ENCODE measurements at regions not wholly inside any gene's neighbourhood (a gene's known extent, or its start where the extent isn't known, plus 50 kb on each side); places are given as distances from the start of the nearest gene placed in this dataset.

DNA sequence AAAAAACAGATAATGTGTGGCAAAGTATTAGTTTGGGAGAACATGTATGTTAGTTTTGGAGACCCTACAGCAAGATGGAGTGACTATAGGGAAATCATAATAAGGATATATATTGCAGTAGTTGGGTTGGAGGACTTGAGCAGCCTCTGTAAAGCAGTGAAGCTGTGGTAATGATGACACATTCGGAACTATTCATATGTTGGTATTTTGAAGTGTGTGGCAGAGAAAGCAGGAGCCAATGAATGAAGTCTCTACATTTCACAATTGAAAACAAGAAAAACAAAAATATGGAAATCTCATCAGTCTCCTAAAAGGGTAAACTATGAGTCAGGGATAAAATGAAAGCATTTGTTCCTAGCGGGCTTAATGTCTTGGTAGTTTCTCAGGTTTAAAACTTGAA, 645.9 kb downstream of the OTOL1 start:
- no peak for TF ChIP-seq EZH2 (IDR thresholded peaks at IDR 0.05; ENCODE audit: low read length, unreplicated experiment)
- TF ChIP-seq, protein P1, sequence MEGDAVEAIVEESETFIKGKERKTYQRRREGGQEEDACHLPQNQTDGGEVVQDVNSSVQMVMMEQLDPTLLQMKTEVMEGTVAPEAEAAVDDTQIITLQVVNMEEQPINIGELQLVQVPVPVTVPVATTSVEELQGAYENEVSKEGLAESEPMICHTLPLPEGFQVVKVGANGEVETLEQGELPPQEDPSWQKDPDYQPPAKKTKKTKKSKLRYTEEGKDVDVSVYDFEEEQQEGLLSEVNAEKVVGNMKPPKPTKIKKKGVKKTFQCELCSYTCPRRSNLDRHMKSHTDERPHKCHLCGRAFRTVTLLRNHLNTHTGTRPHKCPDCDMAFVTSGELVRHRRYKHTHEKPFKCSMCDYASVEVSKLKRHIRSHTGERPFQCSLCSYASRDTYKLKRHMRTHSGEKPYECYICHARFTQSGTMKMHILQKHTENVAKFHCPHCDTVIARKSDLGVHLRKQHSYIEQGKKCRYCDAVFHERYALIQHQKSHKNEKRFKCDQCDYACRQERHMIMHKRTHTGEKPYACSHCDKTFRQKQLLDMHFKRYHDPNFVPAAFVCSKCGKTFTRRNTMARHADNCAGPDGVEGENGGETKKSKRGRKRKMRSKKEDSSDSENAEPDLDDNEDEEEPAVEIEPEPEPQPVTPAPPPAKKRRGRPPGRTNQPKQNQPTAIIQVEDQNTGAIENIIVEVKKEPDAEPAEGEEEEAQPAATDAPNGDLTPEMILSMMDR (conservative IDR thresholded peaks at IDR 0.05; ENCODE audit: low read depth, low read length): no peak
- TF ChIP-seq EZH2phosphoT487 (IDR thresholded peaks at IDR 0.05; ENCODE audit: borderline replicate concordance, low read length): no peak
